MCF 10A (cell line): ENCODE measurements at regions not wholly inside any gene's neighbourhood (a gene's known extent, or its start where the extent isn't known, plus 50 kb on each side); places are given as distances from the start of the nearest gene placed in this dataset.

Experiments
- BruUV-seq: library from RNA; stranded (reverse); fragments of 400-500 nt; replicated peaks from 2 replicates; lab custom pipeline; 2021; lab: Mats Ljungman, UMichigan
- CTCF ChIA-PET: fragments of 300-600 bp; sonication (Branson Sonifier 250); formaldehyde crosslinking; extraction: SDS; loops from one replicate; lab custom pipeline; 2021; ENCODE audit warnings: antibody characterized with exemption, inconsistent platforms; lab: Yijun Ruan, JAX
- POLR2A ChIA-PET: fragments of 300-600, 350-650 bp; sonication (Branson Sonifier 250); formaldehyde crosslinking; extraction: SDS; loops from one replicate; lab custom pipeline; 2020; ENCODE audit warnings: antibody characterized with exemption, inconsistent platforms; lab: Yijun Ruan, JAX
- DNase-seq: peaks from one replicate; pipeline ENCODE4 v3.0.0-alpha.2; 2018; ENCODE audit not compliant: unreplicated experiment
- H3K27ac Mint-ChIP-seq: one replicate; pipeline ENCODE4 v1.8.0; 2022; ENCODE audit warnings: mild to moderate bottlenecking, low read depth, mixed read lengths; ENCODE audit not compliant: unreplicated experiment
- H3K27me3 Mint-ChIP-seq: one replicate; pipeline ENCODE4 v1.8.0; 2022; ENCODE audit warnings: mixed read lengths; ENCODE audit not compliant: insufficient read depth, unreplicated experiment
- H3K36me3 Mint-ChIP-seq: one replicate; pipeline ENCODE4 v1.8.0; 2022; ENCODE audit warnings: mild to moderate bottlenecking, moderate library complexity, mixed read lengths; ENCODE audit not compliant: insufficient read depth, unreplicated experiment
- H3K4me1 Mint-ChIP-seq: one replicate; pipeline ENCODE4 v1.8.0; 2022; ENCODE audit warnings: mixed read lengths; ENCODE audit not compliant: insufficient read depth, unreplicated experiment
- H3K4me3 Mint-ChIP-seq: one replicate; pipeline ENCODE4 v1.8.0; 2022; ENCODE audit warnings: mild to moderate bottlenecking, moderate library complexity, mixed read lengths; ENCODE audit not compliant: unreplicated experiment
- H3K9me3 Mint-ChIP-seq: one replicate; pipeline ENCODE4 v1.8.0; 2022; ENCODE audit warnings: mixed read lengths; ENCODE audit not compliant: unreplicated experiment
- CTCF ChIP-seq: fragments of 200-600 bp; IDR thresholded peaks from one replicate; pipeline ENCODE4 v1.8.0; 2022; ENCODE audit warnings: antibody characterized with exemption, mild to moderate bottlenecking; ENCODE audit not compliant: unreplicated experiment
- intact Hi-C: fragments of 100-400 bp; cut with micrococcal nuclease; formaldehyde crosslinking; loops from 2 replicates; pipeline ENCODE4 v1.14.1; 2022

GRCh38 chr13:39132286-39133230 is 94.3 kb downstream of the NHLRC3 start:
- CTCF ChIA-PET: interaction anchor here (0.6 to 1.8 kb wide), 5 partner anchors 10 to 483 kb away, joined by 3 to 17 read pairs (median 3); no protein-coding TSS in a partner anchor

GRCh38 chr13:39133781-39134180 is 95.5 kb downstream of the NHLRC3 start:
- Mint-ChIP-seq H3K36me3 (no peaks in the 10 kb centered on the region), H3K9me3 (no peaks in the 10 kb centered on the region), H3K4me1 (no peaks in the 10 kb centered on the region), H3K27ac (no peak overlapping the region), H3K27me3 (peaks cover 69% of the 10 kb centered on the region), H3K4me3 (no peak overlapping the region)
- no peak for DNase-seq
- no TSS peak for BruUV-seq
- no peak for TF ChIP-seq CTCF
- POLR2A ChIA-PET: interaction anchor here (0.6 kb wide), 1 partner anchor 433 kb away, joined by 3 read pairs; no protein-coding TSS in a partner anchor
- CTCF ChIA-PET: interaction anchor here (0.6 to 1.8 kb wide), 4 partner anchors 11 to 383 kb away, joined by 3 to 17 read pairs (median 3); no protein-coding TSS in a partner anchor
- intact Hi-C loops: no loop called here

More at GRCh38 chr13:39132286-39133230, 94.3 kb downstream of the NHLRC3 start:
- BruUV-seq: no TSS peak
- Mint-ChIP-seq H3K4me3 (no peak overlapping the region), H3K9me3 (no peaks in the 10 kb centered on the region), H3K27me3 (peaks cover 76% of the 10 kb centered on the region), H3K36me3 (no peaks in the 10 kb centered on the region), H3K27ac (no peak overlapping the region), H3K4me1 (no peaks in the 10 kb centered on the region)
- intact Hi-C loops: no loop called here
- TF ChIP-seq CTCF: no peak
- DNase-seq: peak; percentile 13
- POLR2A ChIA-PET: interaction anchor here (0.6 to 0.7 kb wide), 2 partner anchors 11 to 431 kb away, joined by 3 read pairs; no protein-coding TSS in a partner anchor

GRCh38 chr13:39134574-39134973 is 96.3 kb downstream of the NHLRC3 start:
- Mint-ChIP-seq H3K36me3 (no peaks in the 10 kb centered on the region), H3K4me1 (no peaks in the 10 kb centered on the region), H3K4me3 (no peak overlapping the region), H3K27me3 (peaks cover 61% of the 10 kb centered on the region), H3K9me3 (no peaks in the 10 kb centered on the region), H3K27ac (no peak overlapping the region)
- ChIA-PET POLR2A (no interaction called here), CTCF (interaction anchor here (0.6 to 1.3 kb wide), 3 partner anchors 8 to 11 kb away, joined by 3 read pairs; no protein-coding TSS in a partner anchor)
- intact Hi-C loops: no loop called here
- DNase-seq: no peak
- no TSS peak for BruUV-seq
- no peak for TF ChIP-seq CTCF

- ChIA-PET CTCF (interaction anchor here (0.6 to 4.5 kb wide), 46 partner anchors 9 to 562 kb away, joined by 3 to 91 read pairs (median 4); partner anchors contain the start of gene STOML3), POLR2A (interaction anchor here (0.7 kb wide), 1 partner anchor 472 kb away, joined by 3 read pairs; no protein-coding TSS in a partner anchor)
- Mint-ChIP-seq H3K4me1 (peaks cover 11% of the 10 kb centered on the region), H3K27ac (no peak overlapping the region), H3K27me3 (peaks cover 74% of the 10 kb centered on the region), H3K36me3 (no peaks in the 10 kb centered on the region), H3K4me3 (no peak overlapping the region), H3K9me3 (no peaks in the 10 kb centered on the region)
- intact Hi-C loops: loop anchor here (2.0 to 10.0 kb wide), 2 partner anchors 270 to 532 kb away; no protein-coding TSS in a partner anchor
- no TSS peak for BruUV-seq
- no peak for DNase-seq
- TF ChIP-seq CTCF: no peak
These were observed 106.1 kb downstream of the NHLRC3 start for GRCh38 chr13:39144391-39144790.
